GM23248 (cell line): ENCODE measurements at regions not wholly inside any gene's neighbourhood (a gene's known extent, or its start where the extent isn't known, plus 50 kb on each side); places are given as distances from the start of the nearest gene placed in this dataset.

Experiments
- DNase-seq: peaks from one replicate; pipeline ENCODE4 v3.0.0-alpha.2; 2015
- H2AFZ ChIP-seq: fragments of 200-600 bp; sonication (generic); 2 replicates; pipeline ENCODE4 v1.6.1; 2016; ENCODE audit warnings: antibody characterized with exemption
- H3F3A ChIP-seq: fragments of 200-600 bp; sonication (generic); 2 replicates; pipeline ENCODE4 v1.6.1; 2016; ENCODE audit warnings: mild to moderate bottlenecking, antibody characterized with exemption, mixed run types; ENCODE audit not compliant: insufficient read depth
- H3K27ac ChIP-seq: fragments of 200-600 bp; sonication (generic); 2 replicates; pipeline ENCODE4 v1.5.1; 2016; ENCODE audit warnings: mild to moderate bottlenecking
- H3K27me3 ChIP-seq: fragments of 200-600 bp; sonication (generic); replicated peaks from 2 replicates; pipeline ENCODE4 v1.6.1; 2016; ENCODE audit warnings: mild to moderate bottlenecking; ENCODE audit not compliant: insufficient read depth
- H3K36me3 ChIP-seq: fragments of 200-600 bp; sonication (generic); 2 replicates; pipeline ENCODE4 v1.6.1; 2016; ENCODE audit warnings: low read depth, mild to moderate bottlenecking
- H3K4me1 ChIP-seq: fragments of 200-600 bp; sonication (generic); 2 replicates; pipeline ENCODE4 v1.6.1; 2016; ENCODE audit warnings: mild to moderate bottlenecking; ENCODE audit not compliant: insufficient read depth
- H3K4me2 ChIP-seq: fragments of 200-600 bp; sonication (generic); one replicate; pipeline ENCODE4 v1.6.1; 2016; ENCODE audit warnings: mild to moderate bottlenecking; ENCODE audit not compliant: unreplicated experiment
- H3K4me3 ChIP-seq: fragments of 200-600 bp; sonication (generic); 2 replicates; pipeline ENCODE4 v1.5.1; 2016; ENCODE audit warnings: mild to moderate bottlenecking
- H3K79me2 ChIP-seq: fragments of 200-600 bp; sonication (generic); 2 replicates; pipeline ENCODE4 v1.6.1; 2016; ENCODE audit warnings: mild to moderate bottlenecking; ENCODE audit not compliant: insufficient read depth
- H3K9ac ChIP-seq: fragments of 200-600 bp; sonication (generic); 2 replicates; pipeline ENCODE4 v1.6.1; 2016; ENCODE audit warnings: mild to moderate bottlenecking
- H3K9me2 ChIP-seq: fragments of 200-600 bp; sonication (generic); 2 replicates; pipeline ENCODE4 v1.6.1; 2016; ENCODE audit warnings: mixed run types, mild to moderate bottlenecking, moderate library complexity; ENCODE audit not compliant: insufficient read depth
- H3K9me3 ChIP-seq: fragments of 200-600 bp; sonication (generic); one replicate; pipeline ENCODE4 v1.6.1; 2017; ENCODE audit warnings: low read depth
- H4K20me1 ChIP-seq: fragments of 200-600 bp; sonication (generic); 2 replicates; pipeline ENCODE4 v1.6.0; 2016; ENCODE audit not compliant: insufficient read depth
- EZH2 ChIP-seq: fragments of 200-600 bp; sonication (generic); IDR thresholded peaks from 2 replicates; pipeline ENCODE4 v1.6.1; 2018; ENCODE audit warnings: antibody characterized with exemption, mild to moderate bottlenecking; ENCODE audit not compliant: insufficient read depth, poor library complexity, severe bottlenecking
- EZH2phosphoT487 ChIP-seq: fragments of 200-600 bp; sonication (generic); IDR thresholded peaks from 2 replicates; pipeline ENCODE4 v1.6.1; 2018; ENCODE audit warnings: antibody characterized with exemption, moderate library complexity, mild to moderate bottlenecking, low read depth; ENCODE audit not compliant: insufficient read depth
- WGBS, 2 experiments: methylation state at CpG; one replicate each; pipeline ENCODE4 v1.1.6; 2015 to 2017; ENCODE audit warnings: low lambda C conversion rate in 2 of 2, low coverage in 1 of 2; ENCODE audit errors: missing lambda C conversion rate in 2 of 2; 5-methylcytosine and 5-hydroxymethylcytosine counted together
- in situ Hi-C: fragments of 300-500 bp; cut with MboI; formaldehyde crosslinking; loops from 2 replicates; pipeline ENCODE4 v1.15.0; 2020

DNA sequence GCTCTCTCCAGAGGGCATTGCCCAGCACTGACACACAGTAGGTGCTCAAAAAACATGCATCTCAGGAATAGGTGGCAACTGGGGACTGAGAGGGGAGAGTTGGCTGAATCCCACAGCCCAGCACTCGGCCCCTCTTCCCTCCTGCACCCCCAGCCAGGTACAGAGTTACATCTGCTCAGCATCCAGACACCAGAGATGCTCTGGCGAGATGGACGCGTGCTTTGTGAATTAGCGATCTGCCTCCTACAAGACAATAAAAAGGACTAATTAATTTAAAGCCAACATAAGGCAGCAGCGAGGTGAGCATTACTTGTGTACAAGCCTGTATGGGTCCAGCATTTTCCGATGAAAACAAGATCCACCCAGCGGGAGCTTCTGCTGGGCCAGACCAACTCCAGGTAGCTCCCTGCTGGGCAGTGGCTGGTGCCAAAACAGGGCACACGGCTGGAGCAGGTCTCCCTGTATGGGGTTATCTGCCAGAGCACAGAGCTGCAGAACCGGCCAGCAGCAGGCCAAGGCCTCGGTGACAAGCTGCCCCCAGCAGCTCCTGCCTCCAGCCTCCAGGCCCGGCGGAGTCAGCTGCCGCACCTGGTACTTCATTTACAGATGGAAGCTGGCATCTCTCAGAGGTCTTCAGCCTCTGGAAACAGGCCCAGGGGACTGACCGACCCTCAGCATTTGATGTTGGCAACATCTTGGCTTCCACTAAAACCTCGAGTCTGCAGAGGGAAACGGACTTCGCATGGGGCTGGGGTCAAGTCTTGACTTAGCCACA is 219.7 kb upstream of the SDK2 start:
- no peaks in the 10 kb centered on the region for H3K9me2 ChIP-seq
- H3K4me1 ChIP-seq: no peaks in the 10 kb centered on the region
- no peaks in the 10 kb centered on the region for H4K20me1 ChIP-seq
- no peak overlapping the region for H3K9ac ChIP-seq
- H3K4me2 ChIP-seq: no peak overlapping the region
- no peak for DNase-seq
- H3K79me2 ChIP-seq: no peaks in the 10 kb centered on the region
- H3K36me3 ChIP-seq: no peaks in the 10 kb centered on the region
- 62 to 68% methylated on average over 16 to 18 of the region's 18 CpGs for WGBS, 2 experiments
- H2AFZ ChIP-seq: no peak overlapping the region
- H3K4me3 ChIP-seq: no peak overlapping the region
- H3K9me3 ChIP-seq: no peaks in the 10 kb centered on the region
- H3K27me3 ChIP-seq: no peaks in the 10 kb centered on the region; the same call in 1 of the 2 replicates
- no peak overlapping the region for H3K27ac ChIP-seq
- no peaks in the 10 kb centered on the region for H3F3A ChIP-seq
- TF ChIP-seq EZH2phosphoT487 (no peak), EZH2 (no peak)
- in situ Hi-C loops: no loop called here

DNA sequence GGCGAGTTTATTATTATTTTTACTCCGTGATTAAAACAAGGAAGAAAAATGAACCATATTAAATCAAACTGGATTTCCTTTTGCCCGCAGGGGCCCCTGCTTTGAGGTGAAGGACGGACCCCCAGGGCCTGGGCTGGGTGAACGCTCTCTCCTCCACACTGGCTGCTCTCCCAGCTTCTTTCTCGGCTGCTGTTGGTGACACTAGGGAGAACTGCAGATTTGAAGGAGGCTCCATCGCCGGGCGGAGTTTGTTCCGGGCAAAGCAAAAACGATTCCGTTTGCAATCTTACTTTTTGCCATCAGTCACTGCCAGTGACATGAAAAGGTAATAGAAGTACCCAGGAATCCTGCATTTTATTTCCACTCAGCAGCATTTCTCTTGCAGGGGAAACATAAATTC is 221.6 kb upstream of the SDK2 start:
- no peaks in the 10 kb centered on the region for H4K20me1 ChIP-seq
- no peak overlapping the region for H3K27ac ChIP-seq
- H3F3A ChIP-seq: no peaks in the 10 kb centered on the region
- DNase-seq: no peak
- H3K79me2 ChIP-seq: no peaks in the 10 kb centered on the region
- no peak for TF ChIP-seq EZH2
- TF ChIP-seq EZH2phosphoT487: no peak
- no peaks in the 10 kb centered on the region for H3K9me3 ChIP-seq
- in situ Hi-C loops: no loop called here
- no peaks in the 10 kb centered on the region; the same call in 1 of the 2 replicates for H3K27me3 ChIP-seq
- H3K9me2 ChIP-seq: no peaks in the 10 kb centered on the region
- 38 to 39% methylated on average over 12 of the region's 12 CpGs for WGBS, 2 experiments
- no peak overlapping the region for H3K9ac ChIP-seq
- H3K4me3 ChIP-seq: no peak overlapping the region
- H2AFZ ChIP-seq: no peak overlapping the region
- H3K4me2 ChIP-seq: no peak overlapping the region
- no peaks in the 10 kb centered on the region for H3K36me3 ChIP-seq
- H3K4me1 ChIP-seq: no peaks in the 10 kb centered on the region

DNA sequence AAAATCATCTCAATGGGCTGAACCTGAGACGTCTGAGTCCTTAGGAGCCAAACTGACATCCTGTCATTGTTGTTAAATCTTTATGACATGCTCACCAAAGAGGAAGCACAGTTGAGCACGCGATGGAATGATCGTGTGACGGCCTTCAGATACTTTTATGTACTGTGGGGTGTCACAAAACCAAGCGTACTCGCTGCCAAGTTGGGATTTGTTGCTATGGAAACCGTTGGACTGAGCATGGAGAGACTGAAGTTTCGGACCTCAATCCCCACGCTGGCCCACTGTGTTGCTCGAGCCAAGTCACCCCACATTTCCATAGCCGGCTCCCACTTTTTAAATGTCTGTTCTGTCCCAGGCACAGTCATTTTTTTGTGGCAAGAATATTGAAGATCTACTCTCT is 222.8 kb upstream of the SDK2 start:
- 57 to 63% methylated on average over 12 of the region's 12 CpGs for WGBS, 2 experiments
- in situ Hi-C loops: no loop called here

DNA sequence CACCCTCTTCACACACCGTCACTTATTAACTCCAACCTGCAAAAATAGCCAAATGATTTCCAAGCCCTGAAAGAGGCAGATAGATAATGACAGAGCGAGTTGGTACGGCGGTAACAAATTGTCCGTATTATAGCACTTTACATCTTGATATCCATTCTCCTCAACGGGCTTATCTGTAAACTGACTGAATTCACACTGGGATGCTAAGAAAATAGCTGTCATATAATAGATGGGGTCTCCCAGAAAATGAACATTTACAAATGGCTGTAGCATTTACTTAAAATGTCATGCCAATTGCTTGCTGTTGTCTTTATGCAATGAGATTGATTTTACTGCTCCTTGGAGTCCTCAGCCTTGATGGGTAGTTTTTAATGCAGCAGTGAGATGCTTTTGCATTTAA is 225.8 kb upstream of the SDK2 start:
- 56 to 61% methylated on average over 6 of the region's 6 CpGs for WGBS, 2 experiments
- in situ Hi-C loops: no loop called here

More for the DNA sequence above, 222.8 kb upstream of the SDK2 start:
- Histone ChIP-seq H3K9ac (no peak overlapping the region), H3K36me3 (no peaks in the 10 kb centered on the region), H2AFZ (no peak overlapping the region), H3K9me3 (no peaks in the 10 kb centered on the region), H3K9me2 (no peaks in the 10 kb centered on the region), H3K4me2 (no peak overlapping the region), H3K27me3 (no peaks in the 10 kb centered on the region; the same call in 1 of the 2 replicates), H3K4me1 (no peaks in the 10 kb centered on the region), H3F3A (no peaks in the 10 kb centered on the region), H3K4me3 (no peak overlapping the region), H3K27ac (no peak overlapping the region), H3K79me2 (no peaks in the 10 kb centered on the region), H4K20me1 (no peaks in the 10 kb centered on the region)
- DNase-seq: no peak
- TF ChIP-seq EZH2phosphoT487 (no peak), EZH2 (no peak)

More for the DNA sequence above, 225.8 kb upstream of the SDK2 start:
- H3K36me3 ChIP-seq: no peaks in the 10 kb centered on the region
- no peaks in the 10 kb centered on the region for H3K79me2 ChIP-seq
- no peak overlapping the region for H3K27ac ChIP-seq
- H3K9ac ChIP-seq: no peak overlapping the region
- no peak overlapping the region for H2AFZ ChIP-seq
- H3K4me3 ChIP-seq: no peak overlapping the region
- no peak for TF ChIP-seq EZH2
- no peak for TF ChIP-seq EZH2phosphoT487
- no peaks in the 10 kb centered on the region for H3K9me2 ChIP-seq
- no peaks in the 10 kb centered on the region; the same call in 1 of the 2 replicates for H3K27me3 ChIP-seq
- DNase-seq: no peak
- H3K4me1 ChIP-seq: no peaks in the 10 kb centered on the region
- H3F3A ChIP-seq: no peaks in the 10 kb centered on the region
- no peaks in the 10 kb centered on the region for H3K9me3 ChIP-seq
- H4K20me1 ChIP-seq: no peaks in the 10 kb centered on the region
- no peak overlapping the region for H3K4me2 ChIP-seq
